IgD-negative memory B cell (primary cell): ENCODE measurements at regions not wholly inside any gene's neighbourhood (a gene's known extent, or its start where the extent isn't known, plus 50 kb on each side); places are given as distances from the start of the nearest gene placed in this dataset.
A peak's percentile ranks its signal among the peaks of the same experiment; 100 is the strongest.

Experiments
- H3K27ac Mint-ChIP-seq, 3 donors: one replicate each; pipeline ENCODE4 v1.8.0; 2020 to 2022; ENCODE audit warnings: mild to moderate bottlenecking in 3 of 3, mixed read lengths in 3 of 3, moderate library complexity in 1 of 3
- H3K27me3 Mint-ChIP-seq: one replicate; pipeline ENCODE4 v1.8.0; 2021; ENCODE audit warnings: mixed read lengths
- H3K36me3 Mint-ChIP-seq: one replicate; pipeline ENCODE4 v1.8.0; 2020; ENCODE audit warnings: mild to moderate bottlenecking, mixed read lengths
- H3K4me1 Mint-ChIP-seq, 3 donors: one replicate each; pipeline ENCODE4 v1.8.0; 2020 to 2022; ENCODE audit warnings: mixed read lengths in 3 of 3, mild to moderate bottlenecking in 1 of 3
- H3K4me3 Mint-ChIP-seq, 4 donors: one replicate each; pipeline ENCODE4 v1.8.0; 2020 to 2022; ENCODE audit warnings: mild to moderate bottlenecking in 4 of 4, mixed read lengths in 4 of 4, moderate library complexity in 3 of 4
- H3K9me3 Mint-ChIP-seq, 3 donors: one replicate each; pipeline ENCODE4 v1.8.0; 2020 to 2021; ENCODE audit warnings: mixed read lengths in 3 of 3, mild to moderate bottlenecking in 1 of 3

DNA sequence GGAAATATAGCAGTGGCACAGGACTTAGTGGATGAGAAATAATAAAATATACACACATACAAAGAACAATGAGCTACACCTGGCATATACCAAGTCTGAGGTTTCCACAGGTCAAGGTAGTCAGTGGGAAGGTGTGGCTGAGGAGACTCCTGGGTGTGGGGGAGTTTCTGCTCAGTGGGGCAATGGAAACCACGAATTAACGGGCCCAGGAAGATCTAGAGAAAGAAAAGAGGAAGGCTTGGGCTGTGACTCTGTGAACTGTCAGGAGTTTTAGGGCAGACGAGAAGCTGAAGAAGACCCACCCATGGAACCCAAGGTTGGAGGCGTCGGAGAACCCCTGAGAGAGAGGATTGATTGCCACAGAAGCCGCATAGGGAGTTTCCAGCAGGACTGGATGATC lies 196.5 kb downstream of the HERPUD2 start:
- H3K4me3 Mint-ChIP-seq, result no peak overlapping the region
- H3K4me1 Mint-ChIP-seq, result peaks cover 0 to 7% (median 3%) of the 10 kb centered on the region in 3 donors
- H3K36me3 Mint-ChIP-seq, result no peaks in the 10 kb centered on the region
- peaks cover 3% of the 10 kb centered on the region for H3K27me3 Mint-ChIP-seq
- peaks cover 0 to 4% (median 0%) of the 10 kb centered on the region in 3 donors for H3K9me3 Mint-ChIP-seq
- H3K27ac Mint-ChIP-seq, result peak overlapping the region in 1 of 3 donors; percentile 14

DNA sequence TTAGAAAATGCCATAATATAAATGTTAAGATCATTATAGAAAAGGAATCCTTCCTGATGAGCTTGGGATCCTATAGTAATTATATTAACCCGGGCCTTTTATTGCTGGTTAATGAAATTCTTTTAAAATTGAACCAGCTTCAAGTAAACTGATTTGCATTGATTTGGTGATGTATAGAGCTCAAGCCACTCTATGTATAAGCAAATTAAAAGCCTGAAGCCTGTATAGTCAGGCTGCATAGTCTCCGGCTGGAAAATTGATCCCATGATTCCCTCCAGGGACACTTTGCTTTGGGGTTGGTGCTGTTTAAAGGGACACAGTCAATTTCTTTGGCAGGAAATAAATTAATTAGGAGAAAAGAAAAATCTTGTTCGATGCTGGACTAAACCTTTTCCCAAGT lies 199.1 kb downstream of the HERPUD2 start:
- Mint-ChIP-seq H3K36me3 (no peaks in the 10 kb centered on the region), H3K27ac (no peak overlapping the region), H3K27me3 (peaks cover 3% of the 10 kb centered on the region), H3K4me3 (no peak overlapping the region), H3K4me1 (peaks cover 0 to 7% (median 3%) of the 10 kb centered on the region in 3 donors), H3K9me3 (peaks cover 0 to 4% (median 0%) of the 10 kb centered on the region in 3 donors)

DNA sequence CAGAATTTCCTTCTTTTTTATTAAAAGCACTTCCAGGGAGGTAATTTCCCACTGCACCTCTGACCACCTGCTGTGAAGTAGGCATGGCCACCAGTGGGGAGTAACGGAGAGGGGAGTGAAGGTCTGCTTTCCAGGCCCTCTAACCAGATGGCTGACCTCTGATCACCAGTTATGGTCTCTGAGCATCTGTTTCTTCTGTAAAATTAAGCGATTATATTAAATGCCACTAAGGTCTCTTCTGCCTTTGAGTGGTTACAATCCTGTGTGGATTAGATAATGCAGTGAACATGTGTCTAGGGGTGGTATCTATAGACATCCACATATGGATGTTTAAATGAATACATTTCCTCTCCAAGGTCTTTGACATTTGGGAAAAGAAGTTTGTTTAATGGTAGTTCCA lies 199.6 kb downstream of the HERPUD2 start:
- H3K27me3 Mint-ChIP-seq, result peaks cover 3% of the 10 kb centered on the region
- H3K27ac Mint-ChIP-seq, result no peak overlapping the region
- no peaks in the 10 kb centered on the region for H3K36me3 Mint-ChIP-seq
- H3K4me1 Mint-ChIP-seq, result peaks cover 0 to 7% (median 3%) of the 10 kb centered on the region in 3 donors
- peaks cover 0 to 4% (median 0%) of the 10 kb centered on the region in 3 donors for H3K9me3 Mint-ChIP-seq
- H3K4me3 Mint-ChIP-seq, result no peak overlapping the region

DNA sequence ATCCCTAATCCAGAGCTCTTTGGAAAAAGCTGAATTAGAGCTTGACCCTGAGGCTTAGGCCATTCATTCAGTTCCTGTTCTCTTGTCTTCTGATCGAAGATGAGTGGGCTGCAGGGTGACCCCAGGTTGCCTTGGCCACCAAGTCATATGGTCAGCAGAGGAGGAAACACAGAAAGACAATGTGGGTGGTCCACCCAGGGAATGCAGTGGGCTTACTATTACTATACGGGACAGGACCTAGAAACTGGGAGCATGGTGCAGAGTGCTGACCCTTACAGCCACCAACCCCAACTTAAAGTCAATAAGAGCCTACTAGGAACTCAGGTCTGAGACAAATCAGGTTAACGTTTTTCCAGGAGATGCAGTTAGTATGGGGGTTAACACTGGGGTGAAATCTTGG lies 200.5 kb downstream of the HERPUD2 start:
- Mint-ChIP-seq H3K27ac (no peak overlapping the region), H3K36me3 (no peaks in the 10 kb centered on the region), H3K9me3 (peaks cover 0 to 4% (median 0%) of the 10 kb centered on the region in 3 donors), H3K27me3 (peaks cover 3% of the 10 kb centered on the region), H3K4me1 (peaks cover 0 to 7% (median 3%) of the 10 kb centered on the region in 3 donors), H3K4me3 (peak overlapping the region in 1 of 4 donors; percentile 17)

DNA sequence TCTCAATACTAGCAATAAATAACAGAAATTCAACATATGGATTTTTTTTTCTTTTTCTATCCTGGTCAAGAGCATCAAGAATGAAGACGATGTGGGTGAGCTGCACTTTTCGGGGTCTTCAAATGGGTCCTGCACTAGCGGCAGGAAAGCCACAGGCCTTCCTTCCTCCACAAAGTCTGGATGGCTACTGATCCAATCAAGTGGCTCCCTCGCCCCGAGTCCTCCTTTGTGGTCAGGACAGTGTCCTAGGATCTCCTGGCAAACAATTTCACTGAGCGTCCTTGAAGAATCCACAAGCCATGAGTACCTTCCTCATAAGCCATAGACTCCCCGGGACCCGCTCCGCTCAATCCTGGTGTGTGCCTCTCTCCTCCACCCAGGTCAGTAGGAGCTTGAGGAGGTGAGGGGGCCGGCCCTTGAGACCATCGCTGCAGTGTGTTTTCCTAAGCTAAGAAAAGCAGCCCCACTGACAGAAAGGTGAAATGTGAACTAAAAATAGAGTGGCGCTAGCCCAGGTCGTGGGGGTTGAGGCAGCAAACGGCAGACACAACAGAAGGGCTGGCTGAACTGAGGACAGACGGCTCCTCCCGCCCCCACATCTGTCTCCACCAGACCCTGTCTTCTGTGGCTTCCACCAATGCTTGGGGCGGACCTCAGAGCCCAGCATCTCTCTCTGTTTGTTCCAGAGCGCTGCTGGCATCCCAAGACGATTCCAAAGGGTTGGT lies 202.3 kb downstream of the HERPUD2 start:
- Mint-ChIP-seq H3K4me1 (peaks cover 0 to 7% (median 3%) of the 10 kb centered on the region in 3 donors), H3K4me3 (no peak overlapping the region), H3K27ac (no peak overlapping the region), H3K9me3 (peaks cover 0 to 4% (median 0%) of the 10 kb centered on the region in 3 donors), H3K36me3 (no peaks in the 10 kb centered on the region), H3K27me3 (peaks cover 3% of the 10 kb centered on the region)

DNA sequence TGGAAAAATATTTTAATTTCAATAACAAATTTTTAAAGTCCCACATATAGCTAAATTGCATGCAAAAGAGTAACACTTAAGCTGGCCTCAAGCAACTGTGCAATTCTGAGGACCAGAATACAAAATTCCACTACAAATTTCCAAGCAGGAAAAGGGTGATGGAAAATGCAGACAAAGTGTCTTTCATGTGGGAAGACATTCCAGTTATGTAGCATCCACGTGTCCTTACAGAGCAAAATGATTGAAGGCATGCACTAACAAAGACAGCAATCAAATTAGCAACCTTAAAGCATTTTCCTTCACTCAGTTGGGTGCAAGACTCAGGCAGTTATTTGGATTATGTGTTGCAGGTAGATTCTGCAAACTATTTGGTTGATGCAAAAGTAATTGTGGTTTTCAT lies 203.7 kb downstream of the HERPUD2 start:
- Mint-ChIP-seq H3K27me3 (no peaks in the 10 kb centered on the region), H3K4me1 (peaks cover 0 to 1% (median 0%) of the 10 kb centered on the region in 3 donors), H3K27ac (no peak overlapping the region), H3K36me3 (no peaks in the 10 kb centered on the region), H3K9me3 (no peaks in the 10 kb centered on the region), H3K4me3 (no peak overlapping the region)

DNA sequence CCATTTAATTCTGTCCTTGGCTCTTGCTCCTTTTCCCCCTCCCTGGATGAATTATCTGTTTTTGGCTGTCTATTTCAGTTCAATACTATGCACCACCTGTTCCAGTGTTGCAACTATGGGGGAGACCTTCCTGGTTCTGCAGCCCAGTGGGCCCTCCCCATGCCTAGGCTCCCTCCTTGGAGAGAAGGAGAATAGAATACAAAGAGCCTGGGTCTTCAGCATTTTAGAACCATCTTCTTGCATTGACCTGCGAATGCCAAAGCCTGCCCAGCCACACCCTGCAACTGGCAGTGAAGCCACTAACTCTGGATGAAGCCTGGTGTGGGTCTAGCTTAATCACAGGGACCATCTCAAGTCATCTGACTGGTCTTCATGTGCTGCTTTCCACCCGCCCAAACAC lies 207.1 kb downstream of the HERPUD2 start:
- Mint-ChIP-seq H3K27me3 (no peaks in the 10 kb centered on the region), H3K4me3 (no peak overlapping the region), H3K4me1 (no peaks in the 10 kb centered on the region), H3K36me3 (no peaks in the 10 kb centered on the region), H3K9me3 (peaks cover 0 to 5% (median 0%) of the 10 kb centered on the region in 3 donors), H3K27ac (no peak overlapping the region)

DNA sequence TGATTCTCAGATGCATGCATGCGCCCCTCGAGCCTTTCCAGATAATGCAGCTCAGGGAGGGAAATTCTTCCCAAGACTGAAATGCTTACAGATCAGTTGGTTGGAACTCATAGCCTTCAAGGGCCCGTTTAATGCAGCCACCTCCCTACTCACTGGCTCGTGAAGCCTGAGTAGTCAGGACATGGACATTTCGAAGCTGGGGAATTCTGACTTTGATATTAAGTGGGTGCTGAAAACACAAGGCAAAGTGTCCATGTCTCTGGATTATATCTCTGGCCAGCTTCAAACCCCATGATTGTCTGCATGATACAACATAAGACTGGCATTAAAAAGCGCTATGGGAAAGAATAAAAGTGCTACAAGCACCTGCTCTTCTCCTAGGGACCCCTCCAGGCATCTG lies 207.5 kb downstream of the HERPUD2 start:
- no peak overlapping the region for H3K4me3 Mint-ChIP-seq
- no peaks in the 10 kb centered on the region for H3K4me1 Mint-ChIP-seq
- H3K36me3 Mint-ChIP-seq, result no peaks in the 10 kb centered on the region
- no peaks in the 10 kb centered on the region for H3K27me3 Mint-ChIP-seq
- no peak overlapping the region for H3K27ac Mint-ChIP-seq
- H3K9me3 Mint-ChIP-seq, result peaks cover 0 to 5% (median 0%) of the 10 kb centered on the region in 3 donors

DNA sequence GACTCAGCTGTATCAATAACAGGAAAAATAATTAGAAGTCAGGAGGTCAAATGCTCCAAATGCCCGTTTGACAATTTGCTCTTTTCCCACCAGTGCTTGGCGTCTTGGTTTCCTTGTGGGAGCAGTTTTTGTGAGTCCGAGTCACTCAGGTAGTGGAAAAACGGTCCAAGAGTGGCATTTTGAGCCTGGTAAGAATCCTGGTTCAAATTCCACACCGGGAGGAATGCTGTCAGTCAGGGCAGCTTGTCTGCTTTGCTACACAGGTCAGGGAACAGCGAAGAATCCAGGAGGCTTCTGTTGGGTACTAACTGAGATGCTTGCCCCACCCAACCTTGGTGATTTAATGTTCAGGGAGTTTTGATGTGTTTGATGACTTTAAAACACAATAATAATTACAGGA lies 209.5 kb downstream of the HERPUD2 start:
- Mint-ChIP-seq H3K4me1 (no peaks in the 10 kb centered on the region), H3K4me3 (no peak overlapping the region), H3K9me3 (peaks cover 0 to 5% (median 0%) of the 10 kb centered on the region in 3 donors), H3K27ac (no peak overlapping the region), H3K27me3 (no peaks in the 10 kb centered on the region), H3K36me3 (no peaks in the 10 kb centered on the region)

DNA sequence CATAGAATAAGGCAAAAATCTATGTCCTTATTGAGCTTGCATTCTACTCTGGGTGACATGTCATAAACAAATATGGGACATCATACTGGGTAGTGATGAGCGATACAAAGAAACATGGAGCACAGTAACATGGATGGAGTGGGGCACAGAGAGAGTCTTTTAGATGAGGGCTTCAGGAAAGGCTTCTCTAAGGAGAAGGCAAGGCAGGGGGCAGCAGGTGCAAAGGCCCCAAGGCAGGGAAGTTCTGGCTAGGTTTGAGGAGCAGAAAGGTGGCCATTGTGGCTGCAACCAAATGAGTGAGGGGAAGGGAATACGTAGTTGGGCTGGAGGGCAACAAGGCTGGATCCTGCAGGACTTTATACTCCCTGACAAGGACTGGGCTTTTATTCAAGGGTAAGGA lies 211.4 kb downstream of the HERPUD2 start:
- Mint-ChIP-seq H3K4me1 (no peaks in the 10 kb centered on the region), H3K27me3 (no peaks in the 10 kb centered on the region), H3K4me3 (no peak overlapping the region), H3K27ac (no peak overlapping the region), H3K36me3 (no peaks in the 10 kb centered on the region), H3K9me3 (peaks cover 0 to 9% (median 4%) of the 10 kb centered on the region in 3 donors)

DNA sequence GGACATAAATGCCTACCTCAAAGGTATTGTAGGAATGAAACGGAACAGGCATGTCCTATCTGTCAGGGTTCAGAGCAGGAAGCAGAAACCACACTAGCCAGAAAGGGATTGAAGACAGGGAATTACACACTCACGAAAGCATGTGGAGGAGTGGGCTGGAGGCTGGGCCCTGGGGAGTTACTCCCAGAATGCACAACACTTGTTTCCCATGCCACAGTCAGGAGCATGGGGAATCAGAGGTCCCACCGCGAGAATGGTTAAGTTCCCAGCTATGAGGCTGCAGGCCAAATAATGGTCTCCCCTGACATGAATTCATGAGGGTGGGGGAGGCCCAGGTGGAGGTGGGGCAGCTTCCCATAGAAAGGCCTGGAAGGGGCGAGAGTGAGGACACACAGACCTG lies 212.7 kb downstream of the HERPUD2 start:
- no peaks in the 10 kb centered on the region for H3K36me3 Mint-ChIP-seq
- H3K9me3 Mint-ChIP-seq, result peaks cover 5 to 18% (median 16%) of the 10 kb centered on the region in 3 donors
- H3K4me1 Mint-ChIP-seq, result no peaks in the 10 kb centered on the region
- no peak overlapping the region for H3K4me3 Mint-ChIP-seq
- H3K27ac Mint-ChIP-seq, result no peak overlapping the region
- H3K27me3 Mint-ChIP-seq, result no peaks in the 10 kb centered on the region

DNA sequence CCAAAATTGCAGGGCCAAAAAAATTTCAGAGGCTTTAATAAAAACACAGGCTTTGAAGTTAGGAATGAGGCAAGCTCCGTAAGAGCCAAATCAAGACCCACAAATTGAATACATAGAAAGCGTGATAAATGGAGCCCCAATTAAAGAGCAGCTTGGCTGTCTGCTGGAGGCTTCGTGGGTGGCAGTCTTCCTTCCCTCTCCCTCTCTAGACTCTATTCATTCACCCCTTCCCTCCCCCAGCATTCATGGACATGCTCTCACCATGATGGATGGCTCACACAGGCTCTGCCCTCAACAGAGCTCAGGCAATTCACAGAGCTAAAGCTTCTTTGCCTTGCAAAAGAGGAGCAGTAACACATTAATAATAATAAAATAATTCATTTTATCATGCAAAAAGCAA lies 214.1 kb downstream of the HERPUD2 start:
- Mint-ChIP-seq H3K27ac (no peak overlapping the region), H3K36me3 (no peaks in the 10 kb centered on the region), H3K4me3 (no peak overlapping the region), H3K27me3 (peaks cover 2% of the 10 kb centered on the region), H3K9me3 (peaks cover 10 to 25% (median 18%) of the 10 kb centered on the region in 3 donors), H3K4me1 (no peaks in the 10 kb centered on the region)

DNA sequence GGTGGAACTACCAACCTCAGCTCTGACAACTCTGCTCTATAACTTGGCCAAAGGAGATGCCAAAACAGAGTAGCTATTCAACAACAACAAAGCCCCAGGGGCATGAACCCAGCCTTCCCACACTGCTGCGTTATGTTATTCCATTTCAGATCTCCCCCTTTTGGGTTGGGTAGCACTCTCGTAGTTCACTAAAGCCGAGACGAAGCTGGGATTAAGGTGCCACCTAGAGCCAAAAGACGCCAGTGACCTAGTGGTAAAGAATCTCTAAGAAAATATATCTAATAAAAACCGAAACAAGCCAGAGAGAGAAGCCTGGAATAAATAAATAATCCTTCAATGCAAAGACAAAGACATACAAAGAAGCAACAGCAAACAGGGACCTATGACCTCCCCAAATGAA lies 217.3 kb downstream of the HERPUD2 start:
- Mint-ChIP-seq H3K27me3 (peaks cover 2% of the 10 kb centered on the region), H3K4me1 (no peaks in the 10 kb centered on the region), H3K9me3 (peaks cover 14 to 28% (median 16%) of the 10 kb centered on the region in 3 donors), H3K4me3 (no peak overlapping the region), H3K27ac (no peak overlapping the region), H3K36me3 (no peaks in the 10 kb centered on the region)

DNA sequence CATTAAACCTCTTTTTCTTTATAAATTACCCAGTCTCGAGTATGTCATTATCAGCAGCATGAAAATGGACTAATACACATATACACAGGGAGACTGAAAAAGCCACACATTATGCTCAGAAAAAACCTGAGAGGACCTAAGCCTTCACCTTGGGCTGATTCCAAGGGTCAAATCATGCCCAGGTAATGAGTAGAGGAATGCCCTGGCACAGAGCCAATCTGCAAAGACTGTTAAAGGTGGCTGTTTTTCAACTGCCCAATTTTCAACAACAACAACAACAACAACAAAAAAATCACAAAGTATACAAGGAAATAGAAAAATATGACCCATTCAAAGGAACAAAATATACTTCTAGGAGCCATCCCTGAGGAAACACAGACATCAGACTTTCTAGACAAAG lies 220.2 kb upstream of the TBX20 start:
- Mint-ChIP-seq H3K4me1 (peaks cover 0 to 1% (median 0%) of the 10 kb centered on the region in 3 donors), H3K4me3 (no peak overlapping the region), H3K9me3 (peaks cover 16 to 28% (median 16%) of the 10 kb centered on the region in 3 donors)

DNA sequence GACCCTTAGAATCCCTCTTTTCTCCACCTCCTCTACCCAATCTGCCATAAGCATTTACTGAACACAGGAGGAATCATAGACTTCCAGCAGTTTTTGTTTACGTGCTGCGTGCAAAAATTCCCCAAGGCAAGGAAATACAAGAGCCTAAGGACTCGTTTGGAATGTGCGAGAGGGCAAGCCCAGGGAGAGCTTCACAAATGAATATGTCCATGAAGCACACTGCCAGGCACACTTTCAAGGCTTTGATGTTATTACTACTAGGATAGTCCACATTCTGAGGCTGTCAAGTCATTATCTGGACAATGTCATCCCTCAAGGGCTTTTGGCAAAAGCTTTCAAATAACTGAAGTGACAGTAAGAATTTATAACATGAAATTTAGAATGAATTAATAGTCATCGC lies 214.7 kb upstream of the TBX20 start:
- peaks cover 0 to 2% (median 0%) of the 10 kb centered on the region in 3 donors for H3K9me3 Mint-ChIP-seq
- peak overlapping the region in 1 of 4 donors; percentile 65 for H3K4me3 Mint-ChIP-seq

More for the DNA sequence above, 220.2 kb upstream of the TBX20 start:
- H3K36me3 Mint-ChIP-seq, result no peaks in the 10 kb centered on the region
- H3K27me3 Mint-ChIP-seq, result peaks cover 13% of the 10 kb centered on the region
- no peak overlapping the region for H3K27ac Mint-ChIP-seq

DNA sequence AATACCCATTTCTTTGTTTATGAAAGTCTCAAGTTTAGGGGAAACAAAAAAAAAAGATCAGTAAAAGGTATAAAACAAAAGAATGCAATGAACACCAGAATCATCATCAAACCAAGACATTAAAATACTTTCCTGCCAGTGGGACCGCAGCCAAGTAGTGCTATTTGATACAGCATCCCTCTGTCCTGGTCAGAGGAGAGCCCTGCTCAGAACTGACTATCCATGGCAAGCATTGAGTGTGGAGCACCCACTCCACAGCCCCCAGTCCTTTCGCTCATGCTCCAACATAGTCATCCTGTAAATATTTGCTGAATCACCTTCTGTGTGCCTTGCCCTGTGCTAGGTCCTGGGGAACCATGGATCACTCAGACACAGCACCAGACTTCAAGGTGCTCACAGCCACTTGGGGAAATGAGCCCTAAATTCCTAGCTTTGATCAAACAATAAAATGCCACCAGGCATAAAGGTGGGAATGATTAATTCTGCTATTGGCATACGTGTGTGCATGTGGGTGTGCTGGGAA lies 213.6 kb upstream of the TBX20 start:
- H3K4me3 Mint-ChIP-seq, result no peak overlapping the region
- H3K9me3 Mint-ChIP-seq, result peaks cover 2 to 5% (median 3%) of the 10 kb centered on the region in 3 donors
- no peaks in the 10 kb centered on the region for H3K36me3 Mint-ChIP-seq
- H3K4me1 Mint-ChIP-seq, result peaks cover 0 to 4% (median 0%) of the 10 kb centered on the region in 3 donors
- H3K27me3 Mint-ChIP-seq, result peaks cover 21% of the 10 kb centered on the region
- H3K27ac Mint-ChIP-seq, result no peak overlapping the region

More for the DNA sequence above, 214.7 kb upstream of the TBX20 start:
- H3K4me1 Mint-ChIP-seq, result peaks cover 0 to 1% (median 0%) of the 10 kb centered on the region in 3 donors
- H3K27me3 Mint-ChIP-seq, result peaks cover 21% of the 10 kb centered on the region
- no peaks in the 10 kb centered on the region for H3K36me3 Mint-ChIP-seq
- no peak overlapping the region for H3K27ac Mint-ChIP-seq
